ENCODE measurements at regions not wholly inside any gene's neighbourhood (a gene's known extent, or its start where the extent isn't known, plus 50 kb on each side); places are given as distances from the start of the nearest gene placed in this dataset.

GRCh38 chr2:234212534-234212933 lies 162.0 kb downstream of the SPP2 start:
- Histone ChIP-seq H3K4me1 (ENCODE audit: insufficient read depth, low read length, poor library complexity, severe bottlenecking) (no peaks in the 10 kb centered on the region), H3K36me3 (ENCODE audit: insufficient read depth, low read length) (no peaks in the 10 kb centered on the region), H2AFZ (ENCODE audit: low read length) (no peak overlapping the region), H3K4me2 (ENCODE audit: low read length) (no peak overlapping the region), H3K27ac (ENCODE audit: low read depth, low read length, poor library complexity, severe bottlenecking) (no peak overlapping the region), H3K9me2 (ENCODE audit: insufficient read depth, low read length) (no peaks in the 10 kb centered on the region), H4K20me1 (ENCODE audit: insufficient read depth, low read length) (no peaks in the 10 kb centered on the region), H3K4me3 (ENCODE audit: low read depth, low read length, poor library complexity, severe bottlenecking) (no peak overlapping the region), H3K79me2 (ENCODE audit: insufficient read depth, low read depth, low read length) (no peaks in the 10 kb centered on the region), H3K9me3 (ENCODE audit: low read length) (no peaks in the 10 kb centered on the region)
- intact Hi-C loops (cut with micrococcal nuclease; ENCODE audit: unreplicated experiment), result no loop called here
- no peak for TF ChIP-seq EZH2phosphoT487 (IDR thresholded peaks at IDR 0.05; ENCODE audit: borderline replicate concordance, low read depth, low read length)
- TF ChIP-seq CTCF (conservative IDR thresholded peaks at IDR 0.05; ENCODE audit: low read length), result no peak
- CTCF ChIA-PET (ENCODE audit: unreplicated experiment), result interaction anchor here (0.6 kb wide), 1 partner anchor 53 kb away, joined by 3 read pairs; no protein-coding TSS in a partner anchor
- no peak for DNase-seq (ENCODE audit: low spot score)
- BruUV-seq (replicated peaks), result no TSS peak
- POLR2A ChIA-PET, result no interaction called here

GRCh38 chr2:234211797-234212196 lies 161.3 kb downstream of the SPP2 start:
- no peak for DNase-seq (ENCODE audit: low spot score)
- no peak overlapping the region for H3K4me3 ChIP-seq (ENCODE audit: low read depth, low read length, poor library complexity, severe bottlenecking)
- H3K4me2 ChIP-seq (ENCODE audit: low read length), result no peak overlapping the region
- no peak for TF ChIP-seq CTCF (conservative IDR thresholded peaks at IDR 0.05; ENCODE audit: low read length)
- no peak for TF ChIP-seq EZH2phosphoT487 (IDR thresholded peaks at IDR 0.05; ENCODE audit: borderline replicate concordance, low read depth, low read length)
- no peak overlapping the region for H3K27ac ChIP-seq (ENCODE audit: low read depth, low read length, poor library complexity, severe bottlenecking)
- H2AFZ ChIP-seq (ENCODE audit: low read length), result no peak overlapping the region
- BruUV-seq (replicated peaks), result no TSS peak
- H3K4me1 ChIP-seq (ENCODE audit: insufficient read depth, low read length, poor library complexity, severe bottlenecking), result no peaks in the 10 kb centered on the region
- H3K36me3 ChIP-seq (ENCODE audit: insufficient read depth, low read length), result no peaks in the 10 kb centered on the region
- POLR2A ChIA-PET, result interaction anchor here (0.7 kb wide), 2 partner anchors 32 to 1272 kb away, joined by 3 to 4 read pairs; no protein-coding TSS in a partner anchor
- CTCF ChIA-PET (ENCODE audit: unreplicated experiment), result no interaction called here
- no peaks in the 10 kb centered on the region for H4K20me1 ChIP-seq (ENCODE audit: insufficient read depth, low read length)
- H3K79me2 ChIP-seq (ENCODE audit: insufficient read depth, low read depth, low read length), result no peaks in the 10 kb centered on the region
- no peaks in the 10 kb centered on the region for H3K9me3 ChIP-seq (ENCODE audit: low read length)
- intact Hi-C loops (cut with micrococcal nuclease; ENCODE audit: unreplicated experiment), result no loop called here
- H3K9me2 ChIP-seq (ENCODE audit: insufficient read depth, low read length), result no peaks in the 10 kb centered on the region

- no peak overlapping the region for H2AFZ ChIP-seq (ENCODE audit: low read length)
- no peaks in the 10 kb centered on the region for H3K4me1 ChIP-seq (ENCODE audit: insufficient read depth, low read length, poor library complexity, severe bottlenecking)
- no peaks in the 10 kb centered on the region for H3K9me3 ChIP-seq (ENCODE audit: low read length)
- no peak for TF ChIP-seq CTCF (conservative IDR thresholded peaks at IDR 0.05; ENCODE audit: low read length)
- no peak for TF ChIP-seq EZH2phosphoT487 (IDR thresholded peaks at IDR 0.05; ENCODE audit: borderline replicate concordance, low read depth, low read length)
- H3K36me3 ChIP-seq (ENCODE audit: insufficient read depth, low read length), result no peaks in the 10 kb centered on the region
- H3K4me3 ChIP-seq (ENCODE audit: low read depth, low read length, poor library complexity, severe bottlenecking), result no peak overlapping the region
- H4K20me1 ChIP-seq (ENCODE audit: insufficient read depth, low read length), result no peaks in the 10 kb centered on the region
- DNase-seq (ENCODE audit: low spot score), result no peak
- H3K9me2 ChIP-seq (ENCODE audit: insufficient read depth, low read length), result no peaks in the 10 kb centered on the region
- ChIA-PET POLR2A (no interaction called here), CTCF (ENCODE audit: unreplicated experiment) (no interaction called here)
- intact Hi-C loops (cut with micrococcal nuclease; ENCODE audit: unreplicated experiment), result no loop called here
- H3K4me2 ChIP-seq (ENCODE audit: low read length), result no peak overlapping the region
- BruUV-seq (replicated peaks), result no TSS peak
- no peak overlapping the region for H3K27ac ChIP-seq (ENCODE audit: low read depth, low read length, poor library complexity, severe bottlenecking)
- no peaks in the 10 kb centered on the region for H3K79me2 ChIP-seq (ENCODE audit: insufficient read depth, low read depth, low read length)
These were observed 156.2 kb downstream of the SPP2 start for GRCh38 chr2:234206738-234207137.
